22Rv1 (cell line): ENCODE measurements at regions not wholly inside any gene's neighbourhood (a gene's known extent, or its start where the extent isn't known, plus 50 kb on each side); places are given as distances from the start of the nearest gene placed in this dataset.

ENCODE experiments used
- H3K27ac ChIP-seq: fragments of 450-650 bp; 2 replicates; pipeline ENCODE4 v1.5.1; 2017
- CTCF ChIP-seq: fragments of 450-650 bp; IDR thresholded peaks from 2 replicates; pipeline ENCODE4 v1.5.1; 2017; ENCODE audit warnings: mild to moderate bottlenecking
- ZFX ChIP-seq: fragments of 450-650 bp; IDR thresholded peaks from 2 replicates; pipeline ENCODE4 v1.6.1; 2017; ENCODE audit warnings: antibody characterized with exemption, borderline replicate concordance

GRCh38 chr1:239537795-239538194, 151.4 kb downstream of the CHRM3 start:
- H3K27ac ChIP-seq = no peak overlapping the region
- TF ChIP-seq ZFX (no peak), CTCF (no peak)

- TF ChIP-seq CTCF (no peak), ZFX (no peak)
- H3K27ac ChIP-seq = no peak overlapping the region
Measured at GRCh38 chr1:239538239-239538988, 152.0 kb downstream of the CHRM3 start.

- TF ChIP-seq CTCF = no peak
- TF ChIP-seq ZFX = no peak
- no peak overlapping the region for H3K27ac ChIP-seq
Measured at GRCh38 chr1:239539051-239539450, 152.7 kb downstream of the CHRM3 start.

- no peak for TF ChIP-seq CTCF
- no peak for TF ChIP-seq ZFX
- no peak overlapping the region for H3K27ac ChIP-seq
Measured at GRCh38 chr1:239539812-239540211, 153.4 kb downstream of the CHRM3 start.

GRCh38 chr1:239543873-239544272, 157.5 kb downstream of the CHRM3 start:
- TF ChIP-seq CTCF (no peak), ZFX (no peak)
- no peak overlapping the region for H3K27ac ChIP-seq

- TF ChIP-seq CTCF (no peak), ZFX (no peak)
Measured at GRCh38 chr1:239545466-239545865, 159.1 kb downstream of the CHRM3 start.

GRCh38 chr1:239547987-239548386, 161.6 kb downstream of the CHRM3 start:
- TF ChIP-seq ZFX (no peak), CTCF (no peak)
- no peak overlapping the region for H3K27ac ChIP-seq

More at GRCh38 chr1:239545466-239545865, 159.1 kb downstream of the CHRM3 start:
- H3K27ac ChIP-seq = no peak overlapping the region
